ENCODE measurements at regions not wholly inside any gene's neighbourhood (a gene's known extent, or its start where the extent isn't known, plus 50 kb on each side); places are given as distances from the start of the nearest gene placed in this dataset.
A peak's percentile ranks its signal among the peaks of the same experiment; 100 is the strongest.
"Not testable (repeated sequence)": the region's sequence is repeated elsewhere in the genome, so short reads cannot be mapped to it uniquely, and the experiment has no call there.

GRCh38 chr10:38402442-38403346 is 308.6 kb downstream of the ZNF37A start (continued):
- TF ChIP-seq TFDP2 (CRISPR knock-in tag; IDR thresholded peaks at IDR 0.05) (peak; percentile 65; the same call in 1 of the 2 replicates), KDM2A (CRISPR knock-in tag; IDR thresholded peaks at IDR 0.05; ENCODE audit: borderline replicate concordance, low read depth) (peak; percentile 55; the same call in 1 of the 2 replicates), BRCA1 (CRISPR knock-in tag; IDR thresholded peaks at IDR 0.05) (0 out of 2 replicates have a peak, but pooled peaks have one; percentile 75), MAFF (IDR thresholded peaks at IDR 0.05; ENCODE audit: low read depth, low read length) (peak; percentile 80; the same call in 1 of the 2 replicates), ZNF143 (CRISPR knock-in tag; IDR thresholded peaks at IDR 0.05) (peak; percentile 64), CCDC6 (CRISPR knock-in tag; IDR thresholded peaks at IDR 0.05) (peak; percentile 15; the same call in 1 of the 2 replicates), CREM (IDR thresholded peaks at IDR 0.05) (peak; percentile 58), ZFY (CRISPR knock-in tag; IDR thresholded peaks at IDR 0.05) (peak; percentile 82), HOXA5 (CRISPR knock-in tag; IDR thresholded peaks at IDR 0.05) (peak; percentile 28), HDAC1 (CRISPR knock-in tag; IDR thresholded peaks at IDR 0.05) (0 out of 2 replicates have a peak, but pooled peaks have one; percentile 31), ZNF574 (CRISPR knock-in tag; IDR thresholded peaks at IDR 0.05) (peak; percentile 81), POLR2G (IDR thresholded peaks at IDR 0.05; ENCODE audit: low read depth, low read length) (peak; percentile 71), MXI1 (IDR thresholded peaks at IDR 0.05; ENCODE audit: borderline replicate concordance, low read depth, low read length) (peak; percentile 31; the same call in 1 of the 3 replicates), YY1 (IDR thresholded peaks at IDR 0.05; ENCODE audit: insufficient read depth, insufficient replicate concordance, low read depth, low read length) (peak; percentile 14), CREB1 (IDR thresholded peaks at IDR 0.05) (peak; percentile 79; the same call in 1 of the 2 replicates), CREB1 (CRISPR knock-in tag; IDR thresholded peaks at IDR 0.05) (peak; percentile 63), RBFOX2 (IDR thresholded peaks at IDR 0.05; ENCODE audit: low read depth, low read length) (peak; percentile 87), SALL2 (CRISPR knock-in tag; IDR thresholded peaks at IDR 0.05) (peak; percentile 59; the same call in 1 of the 2 replicates)
- TF ChIP-seq CREM (CRISPR knock-in tag; IDR thresholded peaks at IDR 0.05) = not testable (repeated sequence)
- TF ChIP-seq, protein P1, sequence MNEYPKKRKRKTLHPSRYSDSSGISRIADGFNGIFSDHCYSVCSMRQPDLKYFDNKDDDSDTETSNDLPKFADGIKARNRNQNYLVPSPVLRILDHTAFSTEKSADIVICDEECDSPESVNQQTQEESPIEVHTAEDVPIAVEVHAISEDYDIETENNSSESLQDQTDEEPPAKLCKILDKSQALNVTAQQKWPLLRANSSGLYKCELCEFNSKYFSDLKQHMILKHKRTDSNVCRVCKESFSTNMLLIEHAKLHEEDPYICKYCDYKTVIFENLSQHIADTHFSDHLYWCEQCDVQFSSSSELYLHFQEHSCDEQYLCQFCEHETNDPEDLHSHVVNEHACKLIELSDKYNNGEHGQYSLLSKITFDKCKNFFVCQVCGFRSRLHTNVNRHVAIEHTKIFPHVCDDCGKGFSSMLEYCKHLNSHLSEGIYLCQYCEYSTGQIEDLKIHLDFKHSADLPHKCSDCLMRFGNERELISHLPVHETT (CRISPR knock-in tag; conservative IDR thresholded peaks at IDR 0.05) = peak; percentile 63; the same call in 1 of the 2 replicates

All from HepG2 (cell line).